ENCODE measurements at regions not wholly inside any gene's neighbourhood (a gene's known extent, or its start where the extent isn't known, plus 50 kb on each side); places are given as distances from the start of the nearest gene placed in this dataset.

DNA sequence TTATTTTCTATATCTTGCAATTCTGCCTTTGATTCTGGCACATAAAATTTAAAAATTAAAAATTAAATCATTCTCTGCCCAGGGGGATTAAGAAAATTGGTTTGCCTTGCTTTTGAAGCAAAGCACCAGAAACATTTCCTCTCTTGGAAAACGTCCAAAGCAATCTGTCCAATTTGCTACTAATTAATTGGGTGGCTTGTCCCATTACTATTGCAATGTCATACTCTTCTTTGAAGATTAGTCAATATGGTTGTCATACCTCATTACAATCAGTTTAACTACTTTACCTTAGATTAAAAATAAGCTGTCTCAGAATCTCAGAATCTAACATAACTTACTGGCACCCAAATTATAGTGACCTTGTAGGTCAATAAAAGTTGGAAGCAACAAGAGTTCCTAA, 208.8 kb downstream of the TMA16 start:
- Histone ChIP-seq H3K36me3 (ENCODE audit: control insufficient read depth in 4 of 4, insufficient read depth in 3 of 4, low read depth in 1 of 4, low read length in 3 of 4) (no peaks in the 10 kb centered on the region), H3K4me1 (ENCODE audit: control insufficient read depth in 4 of 4, insufficient read depth in 4 of 4, low read length in 3 of 4) (no peaks in the 10 kb centered on the region), H3K9me3 (ENCODE audit: control insufficient read depth in 4 of 4, low read length in 3 of 4) (no peaks in the 10 kb centered on the region), H3K27ac (ENCODE audit: low read depth in 1 of 2, low read length in 2 of 2) (no peak overlapping the region), H3K4me3 (ENCODE audit: low read depth in 1 of 3, low read length in 3 of 3) (no peak overlapping the region), H3K27me3 (ENCODE audit: control insufficient read depth in 4 of 4, insufficient read depth in 4 of 4, low read length in 3 of 4) (peaks cover 0 to 3% (median 0%) of the 10 kb centered on the region in 4 donors), H3K9ac (ENCODE audit: low read depth in 1 of 2, low read length in 2 of 2) (no peak overlapping the region)
- DNase-seq (ENCODE audit: low spot score), result no peak
- 20% methylated on average over 1 of the region's 1 CpG for WGBS
- no peak for TF ChIP-seq HNF4G (IDR thresholded peaks at IDR 0.05)
- TF ChIP-seq, protein P1, sequence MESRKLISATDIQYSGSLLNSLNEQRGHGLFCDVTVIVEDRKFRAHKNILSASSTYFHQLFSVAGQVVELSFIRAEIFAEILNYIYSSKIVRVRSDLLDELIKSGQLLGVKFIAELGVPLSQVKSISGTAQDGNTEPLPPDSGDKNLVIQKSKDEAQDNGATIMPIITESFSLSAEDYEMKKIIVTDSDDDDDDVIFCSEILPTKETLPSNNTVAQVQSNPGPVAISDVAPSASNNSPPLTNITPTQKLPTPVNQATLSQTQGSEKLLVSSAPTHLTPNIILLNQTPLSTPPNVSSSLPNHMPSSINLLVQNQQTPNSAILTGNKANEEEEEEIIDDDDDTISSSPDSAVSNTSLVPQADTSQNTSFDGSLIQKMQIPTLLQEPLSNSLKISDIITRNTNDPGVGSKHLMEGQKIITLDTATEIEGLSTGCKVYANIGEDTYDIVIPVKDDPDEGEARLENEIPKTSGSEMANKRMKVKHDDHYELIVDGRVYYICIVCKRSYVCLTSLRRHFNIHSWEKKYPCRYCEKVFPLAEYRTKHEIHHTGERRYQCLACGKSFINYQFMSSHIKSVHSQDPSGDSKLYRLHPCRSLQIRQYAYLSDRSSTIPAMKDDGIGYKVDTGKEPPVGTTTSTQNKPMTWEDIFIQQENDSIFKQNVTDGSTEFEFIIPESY (IDR thresholded peaks at IDR 0.05), result no peak
- TF ChIP-seq JUND (IDR thresholded peaks at IDR 0.05), result no peak
- no peak for TF ChIP-seq TAF1 (conservative IDR thresholded peaks at IDR 0.05)

DNA sequence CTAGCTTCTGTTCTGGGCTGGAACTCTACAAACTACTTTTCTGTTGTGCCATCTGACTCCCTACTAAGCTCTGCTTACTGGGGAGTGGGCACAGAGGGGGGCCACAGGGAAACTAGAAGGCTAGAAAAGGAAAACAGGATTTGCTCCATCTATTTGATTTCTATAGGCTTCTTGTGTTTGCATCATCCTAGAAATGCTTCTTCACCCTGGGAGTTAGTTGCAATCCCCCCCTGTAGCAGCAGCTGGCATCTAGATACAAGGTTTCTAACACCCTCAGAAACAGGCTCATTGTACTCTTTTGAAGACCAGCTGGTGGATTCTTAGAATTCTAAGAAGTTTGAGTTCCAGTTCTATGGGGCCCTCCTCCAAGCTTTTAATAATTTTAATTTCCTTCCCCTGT, 213.4 kb downstream of the TMA16 start:
- TF ChIP-seq HNF4A (conservative IDR thresholded peaks at IDR 0.05) (no peak), FOXA2 (IDR thresholded peaks at IDR 0.05) (no peak), SP1 (IDR thresholded peaks at IDR 0.05) (no peak), YY1 (IDR thresholded peaks at IDR 0.05) (no peak), RAD21 (IDR thresholded peaks at IDR 0.05) (no peak), GABPA (IDR thresholded peaks at IDR 0.05 in 1 of 2, conservative IDR thresholded peaks at IDR 0.05 in 1 of 2) (no peak), RXRA (IDR thresholded peaks at IDR 0.05) (no peak), JUND (IDR thresholded peaks at IDR 0.05) (no peak), EGR1 (IDR thresholded peaks at IDR 0.05; ENCODE audit: low read depth in 2 of 2) (no peak), HNF4G (IDR thresholded peaks at IDR 0.05) (no peak)
- TF ChIP-seq, protein P2, sequence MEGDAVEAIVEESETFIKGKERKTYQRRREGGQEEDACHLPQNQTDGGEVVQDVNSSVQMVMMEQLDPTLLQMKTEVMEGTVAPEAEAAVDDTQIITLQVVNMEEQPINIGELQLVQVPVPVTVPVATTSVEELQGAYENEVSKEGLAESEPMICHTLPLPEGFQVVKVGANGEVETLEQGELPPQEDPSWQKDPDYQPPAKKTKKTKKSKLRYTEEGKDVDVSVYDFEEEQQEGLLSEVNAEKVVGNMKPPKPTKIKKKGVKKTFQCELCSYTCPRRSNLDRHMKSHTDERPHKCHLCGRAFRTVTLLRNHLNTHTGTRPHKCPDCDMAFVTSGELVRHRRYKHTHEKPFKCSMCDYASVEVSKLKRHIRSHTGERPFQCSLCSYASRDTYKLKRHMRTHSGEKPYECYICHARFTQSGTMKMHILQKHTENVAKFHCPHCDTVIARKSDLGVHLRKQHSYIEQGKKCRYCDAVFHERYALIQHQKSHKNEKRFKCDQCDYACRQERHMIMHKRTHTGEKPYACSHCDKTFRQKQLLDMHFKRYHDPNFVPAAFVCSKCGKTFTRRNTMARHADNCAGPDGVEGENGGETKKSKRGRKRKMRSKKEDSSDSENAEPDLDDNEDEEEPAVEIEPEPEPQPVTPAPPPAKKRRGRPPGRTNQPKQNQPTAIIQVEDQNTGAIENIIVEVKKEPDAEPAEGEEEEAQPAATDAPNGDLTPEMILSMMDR (IDR thresholded peaks at IDR 0.05; ENCODE audit: low read depth, low read length, missing input control), result no peak
- TF ChIP-seq, protein P3, sequence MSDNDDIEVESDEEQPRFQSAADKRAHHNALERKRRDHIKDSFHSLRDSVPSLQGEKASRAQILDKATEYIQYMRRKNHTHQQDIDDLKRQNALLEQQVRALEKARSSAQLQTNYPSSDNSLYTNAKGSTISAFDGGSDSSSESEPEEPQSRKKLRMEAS (IDR thresholded peaks at IDR 0.05), result no peak
- TF ChIP-seq, protein P4, sequence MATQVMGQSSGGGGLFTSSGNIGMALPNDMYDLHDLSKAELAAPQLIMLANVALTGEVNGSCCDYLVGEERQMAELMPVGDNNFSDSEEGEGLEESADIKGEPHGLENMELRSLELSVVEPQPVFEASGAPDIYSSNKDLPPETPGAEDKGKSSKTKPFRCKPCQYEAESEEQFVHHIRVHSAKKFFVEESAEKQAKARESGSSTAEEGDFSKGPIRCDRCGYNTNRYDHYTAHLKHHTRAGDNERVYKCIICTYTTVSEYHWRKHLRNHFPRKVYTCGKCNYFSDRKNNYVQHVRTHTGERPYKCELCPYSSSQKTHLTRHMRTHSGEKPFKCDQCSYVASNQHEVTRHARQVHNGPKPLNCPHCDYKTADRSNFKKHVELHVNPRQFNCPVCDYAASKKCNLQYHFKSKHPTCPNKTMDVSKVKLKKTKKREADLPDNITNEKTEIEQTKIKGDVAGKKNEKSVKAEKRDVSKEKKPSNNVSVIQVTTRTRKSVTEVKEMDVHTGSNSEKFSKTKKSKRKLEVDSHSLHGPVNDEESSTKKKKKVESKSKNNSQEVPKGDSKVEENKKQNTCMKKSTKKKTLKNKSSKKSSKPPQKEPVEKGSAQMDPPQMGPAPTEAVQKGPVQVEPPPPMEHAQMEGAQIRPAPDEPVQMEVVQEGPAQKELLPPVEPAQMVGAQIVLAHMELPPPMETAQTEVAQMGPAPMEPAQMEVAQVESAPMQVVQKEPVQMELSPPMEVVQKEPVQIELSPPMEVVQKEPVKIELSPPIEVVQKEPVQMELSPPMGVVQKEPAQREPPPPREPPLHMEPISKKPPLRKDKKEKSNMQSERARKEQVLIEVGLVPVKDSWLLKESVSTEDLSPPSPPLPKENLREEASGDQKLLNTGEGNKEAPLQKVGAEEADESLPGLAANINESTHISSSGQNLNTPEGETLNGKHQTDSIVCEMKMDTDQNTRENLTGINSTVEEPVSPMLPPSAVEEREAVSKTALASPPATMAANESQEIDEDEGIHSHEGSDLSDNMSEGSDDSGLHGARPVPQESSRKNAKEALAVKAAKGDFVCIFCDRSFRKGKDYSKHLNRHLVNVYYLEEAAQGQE (IDR thresholded peaks at IDR 0.05), result no peak
- TF ChIP-seq, protein P1 (IDR thresholded peaks at IDR 0.05), result no peak
- no peaks in the 10 kb centered on the region for H3K36me3 ChIP-seq (ENCODE audit: control insufficient read depth in 4 of 4, insufficient read depth in 3 of 4, low read depth in 1 of 4, low read length in 3 of 4)
- H3K27ac ChIP-seq (ENCODE audit: low read depth in 1 of 2, low read length in 2 of 2), result no peak overlapping the region
- no peaks in the 10 kb centered on the region for H3K27me3 ChIP-seq (ENCODE audit: control insufficient read depth in 4 of 4, insufficient read depth in 4 of 4, low read length in 3 of 4)
- no peak overlapping the region for H3K9ac ChIP-seq (ENCODE audit: low read depth in 1 of 2, low read length in 2 of 2)
- DNase-seq (ENCODE audit: low spot score), result no peak
- H3K9me3 ChIP-seq (ENCODE audit: control insufficient read depth in 4 of 4, low read length in 3 of 4), result no peaks in the 10 kb centered on the region
- H3K4me3 ChIP-seq (ENCODE audit: low read depth in 1 of 3, low read length in 3 of 3), result no peak overlapping the region
- no peaks in the 10 kb centered on the region for H3K4me1 ChIP-seq (ENCODE audit: control insufficient read depth in 4 of 4, insufficient read depth in 4 of 4, low read length in 3 of 4)

Data from liver (tissue), 8 donors.